CD4-positive, alpha-beta T cell treated with Interleukin-21 for 1 hour (primary cell): ENCODE measurements at regions not wholly inside any gene's neighbourhood (a gene's known extent, or its start where the extent isn't known, plus 50 kb on each side); places are given as distances from the start of the nearest gene placed in this dataset.

Experiments used
- DNase-seq: peaks from one replicate; pipeline ENCODE4 v3.0.0-alpha.2; 2020

- DNase-seq = no peak
Measured at GRCh38 chr15:77786181-77786890, 153.6 kb upstream of the LINGO1 start.

- no peak for DNase-seq
Measured at GRCh38 chr15:77784361-77785292, 151.9 kb upstream of the LINGO1 start.

GRCh38 chr15:77783636-77784035 is 150.9 kb upstream of the LINGO1 start:
- no peak for DNase-seq

- no peak for DNase-seq
Measured at GRCh38 chr15:77782691-77783090, 150.0 kb upstream of the LINGO1 start.

GRCh38 chr15:77781946-77782240 is 149.2 kb upstream of the LINGO1 start:
- no peak for DNase-seq

- no peak for DNase-seq
Measured at GRCh38 chr15:77781151-77781945, 148.6 kb upstream of the LINGO1 start.

- no peak for DNase-seq
Measured at GRCh38 chr15:77778802-77779201, 146.1 kb upstream of the LINGO1 start.

GRCh38 chr15:77775837-77776236 is 143.1 kb upstream of the LINGO1 start:
- DNase-seq = no peak

- no peak for DNase-seq
Measured at GRCh38 chr15:77775373-77775772, 142.7 kb upstream of the LINGO1 start.

- no peak for DNase-seq
Measured at GRCh38 chr15:77774350-77774749, 141.6 kb upstream of the LINGO1 start.

- no peak for DNase-seq
Measured at GRCh38 chr15:77773903-77774302, 141.2 kb upstream of the LINGO1 start.

- DNase-seq = no peak
Measured at GRCh38 chr15:77772641-77773402, 140.1 kb upstream of the LINGO1 start.

- no peak for DNase-seq
Measured at GRCh38 chr15:77771616-77772015, 138.9 kb upstream of the LINGO1 start.

GRCh38 chr15:77769700-77770099 is 137.0 kb upstream of the LINGO1 start:
- no peak for DNase-seq

- no peak for DNase-seq
Measured at GRCh38 chr15:77768521-77769078, 135.9 kb upstream of the LINGO1 start.

- DNase-seq = no peak
Measured at GRCh38 chr15:77768107-77768506, 135.4 kb upstream of the LINGO1 start.

GRCh38 chr15:77764095-77764494 is 131.4 kb upstream of the LINGO1 start:
- no peak for DNase-seq

GRCh38 chr15:77762747-77763355 is 130.1 kb upstream of the LINGO1 start:
- DNase-seq = no peak

- no peak for DNase-seq
Measured at GRCh38 chr15:77759896-77760592, 127.3 kb upstream of the LINGO1 start.

- no peak for DNase-seq
Measured at GRCh38 chr15:77753939-77754338, 121.2 kb upstream of the LINGO1 start.

GRCh38 chr15:77753281-77753873 is 120.7 kb upstream of the LINGO1 start:
- no peak for DNase-seq
